D341Med (cell line): ENCODE measurements at regions not wholly inside any gene's neighbourhood (a gene's known extent, or its start where the extent isn't known, plus 50 kb on each side); places are given as distances from the start of the nearest gene placed in this dataset.

Source experiments
- DNase-seq: peaks from one replicate; pipeline ENCODE4 v3.0.0; 2012; ENCODE audit warnings: low spot score

DNA sequence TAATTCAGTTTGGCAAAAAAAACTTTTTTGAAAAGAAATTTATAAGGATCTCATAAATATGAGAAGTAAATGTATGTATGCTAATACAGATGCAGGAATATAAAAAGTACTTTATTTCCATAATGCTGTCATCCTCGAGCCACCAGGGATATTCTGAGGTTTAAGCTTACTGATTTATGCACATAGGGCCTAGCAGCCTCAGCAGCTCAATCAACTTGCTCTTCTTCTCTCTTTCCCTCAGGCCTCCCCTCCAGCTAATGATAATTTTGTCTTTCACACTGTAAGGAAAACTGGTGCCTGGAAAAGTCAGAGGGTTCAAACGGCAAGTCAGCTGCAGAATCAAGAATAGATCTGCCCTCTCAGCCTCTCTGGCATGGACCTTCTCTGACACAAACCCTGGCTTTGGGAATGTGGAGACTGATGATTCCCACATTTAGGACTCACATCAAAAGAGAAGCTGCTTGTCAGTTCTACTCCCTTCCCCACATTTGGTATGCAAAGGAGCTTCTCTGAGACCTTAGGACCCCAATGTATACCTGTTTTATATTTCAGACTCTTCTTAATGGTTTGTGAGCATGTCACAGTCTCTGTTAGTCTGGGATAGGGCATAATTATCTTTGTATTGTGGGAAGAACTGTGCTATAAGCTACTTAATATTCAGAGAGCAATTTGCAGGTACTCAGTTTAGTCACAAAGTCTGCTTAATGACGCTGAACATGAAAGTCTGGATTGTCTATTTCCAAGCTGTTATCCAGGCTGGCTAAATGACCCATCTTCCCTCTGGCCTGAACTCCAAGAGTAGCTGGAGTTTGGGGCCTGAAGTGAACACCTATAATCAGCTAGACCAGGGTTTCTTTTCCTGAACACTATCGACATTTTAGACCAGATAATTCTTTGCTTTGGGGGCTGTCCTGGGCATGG, 52.1 kb upstream of the DIPK1A start:
- no peak for DNase-seq

GRCh38 chr1:93014168-93014567, 52.9 kb upstream of the DIPK1A start:
- no peak for DNase-seq

DNA sequence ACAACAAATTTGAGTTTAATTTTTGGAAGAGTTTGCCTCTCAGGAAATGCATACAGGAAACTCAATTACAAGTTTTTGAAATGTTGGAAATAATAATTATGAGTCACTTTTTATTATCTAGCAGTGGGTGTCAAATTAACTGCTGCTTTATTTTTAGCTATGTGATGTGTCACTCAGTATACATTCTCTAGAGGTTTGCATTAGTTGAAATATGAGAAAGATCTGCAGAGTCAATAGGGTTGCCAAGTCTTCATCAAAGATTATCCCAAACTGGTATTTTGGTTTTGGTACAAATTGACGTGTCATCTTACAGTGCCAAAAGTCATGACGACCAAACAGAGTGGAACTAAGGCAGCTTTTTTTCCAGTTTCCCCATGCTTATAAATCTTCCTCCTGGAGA, 54.3 kb upstream of the DIPK1A start:
- no peak for DNase-seq

DNA sequence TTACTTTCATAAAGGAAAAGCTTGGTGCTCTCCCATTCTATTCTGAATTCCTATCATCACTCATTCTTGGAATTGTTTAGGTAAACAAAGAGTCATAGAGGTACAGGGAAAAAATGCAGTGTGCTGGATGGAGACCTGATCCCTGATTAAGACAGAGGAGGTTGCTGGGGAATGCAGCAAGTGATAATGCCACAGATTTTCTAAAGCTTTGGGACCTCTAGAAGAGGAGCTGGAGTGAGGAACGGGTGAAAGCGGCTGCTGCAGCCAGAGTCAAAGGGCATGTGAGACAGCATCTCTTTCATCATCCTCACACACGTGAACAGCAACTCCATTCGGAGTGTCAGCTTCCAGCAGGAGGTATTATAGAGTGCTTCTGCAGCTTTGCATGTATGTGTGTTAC, 54.9 kb upstream of the DIPK1A start:
- no peak for DNase-seq

GRCh38 chr1:93021539-93022134, 57.4 kb upstream of the MTF2 start:
- peak; percentile 42 for DNase-seq

DNA sequence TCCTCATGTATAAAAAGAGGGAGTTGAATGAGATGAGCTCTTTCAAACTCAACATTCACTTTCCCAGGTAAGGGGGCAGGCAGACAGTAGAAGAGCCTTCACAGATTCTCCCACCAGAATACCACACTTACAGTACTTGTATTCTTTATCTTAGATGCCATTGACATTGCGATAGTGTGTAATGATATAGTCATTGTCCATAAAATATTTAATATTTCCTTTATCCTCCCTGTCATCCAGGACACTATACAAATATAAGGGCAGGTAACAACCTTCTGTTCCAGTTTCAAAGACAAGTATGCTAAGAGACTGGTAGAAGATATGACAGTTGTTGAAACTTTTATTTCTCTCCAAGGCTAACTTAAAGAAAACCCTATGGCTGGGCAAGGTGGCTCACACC, 56.5 kb upstream of the MTF2 start:
- no peak for DNase-seq

DNA sequence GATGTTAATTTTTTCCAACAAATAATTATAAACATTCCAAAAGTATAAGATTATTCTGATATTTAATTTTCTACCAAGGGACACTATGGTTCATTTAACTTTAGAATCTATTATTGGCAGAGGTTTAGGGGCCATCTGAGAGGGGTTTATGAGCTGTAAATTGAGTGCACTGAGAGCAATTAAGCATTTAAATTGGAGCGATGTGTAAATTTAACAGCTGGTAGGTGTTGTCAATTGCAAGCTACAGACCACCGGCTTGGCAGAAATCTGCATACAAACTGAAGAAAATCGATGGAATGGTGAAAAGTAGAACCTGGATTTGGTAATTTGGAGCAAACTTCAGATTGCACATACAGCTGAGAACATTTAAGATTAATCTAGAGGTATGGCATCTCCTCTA, 55.8 kb upstream of the MTF2 start:
- no peak for DNase-seq

DNA sequence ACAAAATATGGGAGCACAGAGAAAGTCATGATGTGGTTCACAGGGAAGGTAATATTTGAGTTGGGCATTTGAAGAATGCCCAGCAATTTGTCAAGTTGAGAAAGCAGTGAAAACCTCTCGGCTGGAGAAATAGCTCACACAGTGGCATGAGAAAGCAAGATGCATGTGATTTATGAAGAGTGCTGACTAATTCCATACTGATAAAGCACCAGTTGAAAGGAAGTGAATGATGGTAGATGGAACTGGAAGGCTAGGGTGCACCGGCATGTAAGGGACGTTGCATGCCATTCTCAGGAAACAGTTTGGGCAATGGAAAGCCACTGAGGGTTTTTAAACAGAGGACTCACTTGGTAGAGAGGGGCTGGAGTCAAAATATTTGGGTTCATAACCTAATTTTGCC, 53.5 kb upstream of the MTF2 start:
- no peak for DNase-seq

DNA sequence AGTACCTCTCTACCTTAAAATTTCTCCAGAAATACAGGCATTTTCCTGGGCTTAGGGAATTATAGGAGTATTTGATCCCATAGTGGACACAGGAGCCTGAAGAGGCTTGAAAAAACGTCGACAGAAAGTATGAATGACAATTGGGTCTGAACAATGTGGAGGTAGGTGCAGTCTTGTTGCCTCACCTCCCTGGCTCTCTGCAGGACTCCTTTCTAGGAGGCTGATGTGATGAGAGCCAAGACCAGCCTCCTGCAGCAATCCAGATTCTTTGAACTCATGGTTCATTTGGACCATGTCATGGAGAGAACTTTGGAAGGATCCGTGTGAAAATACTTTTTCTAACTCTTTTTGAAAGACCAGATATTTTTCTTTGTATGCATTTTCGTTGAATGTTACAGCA, 50.5 kb upstream of the MTF2 start:
- DNase-seq, result no peak
